NCI-H345 treated with DMSO at 0.1 percent for 48 hours (cell line): ENCODE measurements at regions not wholly inside any gene's neighbourhood (a gene's known extent, or its start where the extent isn't known, plus 50 kb on each side); places are given as distances from the start of the nearest gene placed in this dataset.
A peak's percentile ranks its signal among the peaks of the same experiment; 100 is the strongest.

ENCODE experiments used
- DNase-seq: peaks from one replicate; lab custom pipeline; 2025; ENCODE audit not compliant: unreplicated experiment; lab: John Stamatoyannopoulos, UW

DNA sequence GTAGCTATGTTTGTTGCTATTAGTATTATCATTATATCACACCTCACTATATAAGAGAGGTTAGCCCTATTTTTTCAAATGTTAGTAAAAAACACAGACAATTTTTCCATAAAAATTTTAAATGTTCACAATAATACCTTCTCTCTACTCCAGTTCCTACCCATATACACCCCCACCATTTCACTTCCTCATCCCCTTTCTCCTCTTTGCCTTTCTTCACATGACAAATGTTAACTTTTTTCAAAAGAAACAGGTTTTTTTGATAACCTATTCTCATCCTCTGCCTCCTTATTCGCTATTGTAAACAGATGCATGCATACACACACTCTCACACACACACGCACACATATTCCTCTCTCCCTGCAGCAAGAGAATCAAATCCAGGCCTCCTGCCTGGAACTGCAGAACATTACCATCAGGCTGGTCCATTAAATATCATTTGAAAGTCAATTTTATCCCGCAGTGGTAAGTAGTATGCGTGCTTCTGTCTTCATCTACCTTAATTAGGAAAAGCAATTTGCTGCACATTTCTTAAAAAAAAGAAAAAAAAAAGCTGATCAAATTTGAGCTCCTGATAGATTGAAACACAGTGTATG, 55.5 kb downstream of the MID1IP1 start:
- DNase-seq, result no peak

DNA sequence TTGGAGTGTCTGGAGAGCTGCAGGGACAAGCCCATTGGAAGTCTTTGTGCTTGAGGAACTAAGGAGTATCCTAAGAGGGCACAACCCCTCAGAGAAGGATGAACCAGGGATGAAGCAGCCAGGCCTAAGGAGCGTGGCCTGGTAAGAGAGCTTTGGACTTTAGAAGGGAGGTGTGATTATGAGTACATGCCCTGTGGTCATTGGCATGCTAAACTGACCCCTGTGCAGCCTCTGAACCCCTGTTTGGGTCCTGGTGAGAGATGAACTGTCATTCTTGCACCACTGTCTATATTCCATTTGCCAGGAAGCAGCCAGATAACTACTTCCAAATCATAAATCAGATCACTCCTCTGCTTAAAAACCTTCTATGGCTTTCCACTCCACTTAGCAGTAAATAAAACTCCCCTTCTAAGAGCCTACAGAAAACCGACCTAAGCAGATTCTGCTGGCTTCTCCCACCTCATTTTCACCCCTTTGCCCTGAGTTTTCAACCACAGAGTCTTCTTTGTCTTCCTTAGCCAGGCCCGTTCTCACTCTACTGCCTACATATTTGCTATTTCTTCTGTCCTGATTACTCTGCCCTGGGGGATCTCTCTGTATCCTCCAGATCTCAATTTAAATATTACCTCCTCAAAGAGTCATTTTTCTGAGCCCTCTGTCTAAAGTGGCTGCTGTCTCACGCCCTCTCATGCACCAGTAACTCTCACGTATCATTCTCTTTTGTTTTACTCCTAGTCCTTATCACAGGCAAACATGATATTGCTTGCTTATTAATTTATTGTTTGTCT, 56.7 kb downstream of the MID1IP1 start:
- DNase-seq, result no peak

DNA sequence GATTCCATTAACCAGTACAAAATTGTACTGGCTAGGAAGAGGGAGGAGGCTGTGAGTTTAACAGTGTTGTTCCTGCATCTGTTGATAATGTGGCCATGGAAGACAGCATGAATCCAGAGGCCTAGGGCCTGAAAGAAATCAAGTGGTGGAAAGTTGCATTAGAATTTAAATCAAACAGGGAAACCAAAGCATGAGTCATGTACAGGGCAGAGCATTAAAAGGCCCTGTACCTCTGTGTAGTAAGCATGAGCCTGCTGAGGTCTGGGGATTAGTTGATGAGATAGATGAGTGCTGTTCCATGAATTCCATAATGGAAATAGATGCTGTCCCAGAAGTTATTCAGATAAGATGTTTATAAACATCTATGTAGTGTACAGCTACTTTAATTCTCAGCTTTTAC, 58.3 kb downstream of the MID1IP1 start:
- DNase-seq, result no peak

DNA sequence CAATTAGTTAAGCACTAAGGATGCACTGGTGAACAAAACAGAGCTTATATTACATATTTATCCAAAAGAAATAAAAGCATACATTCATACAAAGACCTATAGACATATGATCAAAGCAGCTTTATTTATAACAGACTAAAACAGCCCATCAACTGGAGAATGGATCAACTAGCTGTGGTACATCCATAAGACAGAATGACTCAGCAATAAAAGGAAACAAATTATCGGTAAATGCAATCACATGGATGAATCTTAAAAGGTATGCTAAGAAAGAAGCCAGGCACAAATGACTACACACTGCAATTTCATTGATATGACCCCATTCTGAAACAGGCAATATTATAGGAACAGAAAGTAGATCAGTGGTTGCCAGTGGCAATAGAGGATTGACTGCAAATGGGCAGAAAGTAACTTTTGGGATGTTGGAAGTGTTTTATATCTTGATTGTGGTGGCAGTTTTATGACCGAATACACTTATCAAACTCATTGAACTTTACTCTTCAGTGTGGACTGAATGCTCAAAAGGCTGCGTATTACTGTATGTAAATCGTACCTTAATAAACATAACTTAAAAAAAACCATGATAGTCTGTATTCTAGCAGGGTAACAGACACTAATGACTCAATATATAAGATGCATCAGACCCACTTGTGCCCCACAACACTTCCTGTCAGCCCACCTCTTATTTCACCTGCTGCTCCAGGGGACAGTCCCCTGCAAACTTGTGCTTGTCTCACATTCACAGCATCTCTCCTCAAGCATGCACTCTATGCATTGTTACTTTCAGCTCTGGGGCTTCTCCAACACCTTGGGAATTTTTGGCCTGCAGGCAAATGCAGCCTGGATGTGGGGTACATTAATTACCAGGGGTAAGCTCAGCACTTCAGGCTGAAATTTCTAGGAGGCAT, 59.1 kb downstream of the MID1IP1 start:
- DNase-seq, result no peak

DNA sequence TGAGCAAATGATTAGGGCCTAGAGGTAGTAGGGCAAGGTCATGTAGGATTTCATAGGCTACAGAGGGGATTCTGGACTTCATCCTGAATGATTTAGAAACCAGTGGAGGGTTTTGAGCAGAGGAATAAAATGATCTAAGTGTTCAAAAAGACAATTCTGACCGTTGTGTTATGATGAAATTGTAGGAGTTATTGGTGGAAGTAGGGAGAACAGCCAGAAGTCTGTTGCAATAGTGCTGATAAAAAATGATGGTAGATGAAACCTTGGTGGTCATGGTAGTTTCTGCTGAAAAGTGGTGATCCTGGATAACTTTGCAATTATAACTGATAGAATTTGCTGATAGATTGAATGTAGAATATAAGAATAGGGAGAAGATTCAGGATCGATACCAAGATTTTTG, 60.2 kb downstream of the MID1IP1 start:
- DNase-seq, result no peak

DNA sequence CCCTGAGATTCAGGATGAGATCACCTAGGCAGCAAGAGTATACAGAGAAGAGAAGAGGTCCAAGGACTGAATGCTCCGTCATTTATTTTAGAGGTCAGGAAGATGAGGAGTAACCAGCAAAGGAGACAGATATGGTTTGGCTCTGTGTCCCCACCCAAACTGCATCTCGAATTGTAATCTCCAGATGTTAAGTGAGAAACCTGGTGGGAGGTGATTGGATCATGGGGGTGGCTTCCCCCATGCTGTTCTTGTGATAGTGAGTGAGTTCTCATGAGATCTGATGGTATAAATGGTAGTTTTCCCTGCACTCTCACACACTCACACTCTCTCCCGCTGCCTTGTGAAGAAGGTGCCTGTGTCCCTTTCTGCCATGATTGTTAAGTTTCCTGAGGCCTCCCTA, 60.8 kb downstream of the MID1IP1 start:
- no peak for DNase-seq

DNA sequence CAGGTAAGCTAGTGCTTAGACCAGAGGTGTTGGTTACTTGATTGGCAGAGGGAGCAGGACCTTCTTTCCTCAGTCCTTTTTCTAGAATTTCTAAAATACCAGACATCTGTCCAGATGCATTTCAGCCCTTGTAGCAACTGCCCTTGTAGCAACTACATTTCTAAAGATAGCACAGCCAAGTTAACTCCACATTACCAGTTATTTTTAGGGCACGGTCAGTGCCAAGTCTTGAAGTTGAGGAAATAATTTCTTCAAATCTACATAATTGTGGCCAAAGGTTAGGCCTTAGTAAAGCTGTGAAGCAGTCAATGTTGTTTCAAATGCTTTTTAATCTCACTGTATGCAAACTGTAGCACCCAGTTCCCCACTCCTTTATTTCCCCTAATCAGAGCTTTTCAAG, 62.9 kb downstream of the MID1IP1 start:
- DNase-seq, result no peak

DNA sequence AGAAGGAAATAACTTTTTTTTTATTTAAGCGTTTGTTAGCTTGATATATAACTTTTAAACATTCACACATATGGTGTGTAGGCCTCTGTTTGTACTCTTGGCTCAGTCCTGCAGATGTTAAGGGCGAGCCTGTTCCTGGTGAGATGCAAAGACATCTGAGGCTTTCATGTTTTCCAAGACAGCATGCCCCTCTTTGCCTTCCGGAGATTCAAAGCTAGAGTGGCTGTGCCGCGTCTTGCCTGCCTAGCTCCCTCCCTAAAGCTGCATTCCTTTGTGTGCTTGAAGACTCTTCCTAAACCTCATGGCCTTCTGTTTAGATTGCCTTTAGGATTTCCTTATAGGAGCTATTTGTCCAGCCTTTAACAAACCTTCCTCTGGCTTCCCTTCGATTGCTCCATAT, 67.1 kb downstream of the MID1IP1 start:
- no peak for DNase-seq

DNA sequence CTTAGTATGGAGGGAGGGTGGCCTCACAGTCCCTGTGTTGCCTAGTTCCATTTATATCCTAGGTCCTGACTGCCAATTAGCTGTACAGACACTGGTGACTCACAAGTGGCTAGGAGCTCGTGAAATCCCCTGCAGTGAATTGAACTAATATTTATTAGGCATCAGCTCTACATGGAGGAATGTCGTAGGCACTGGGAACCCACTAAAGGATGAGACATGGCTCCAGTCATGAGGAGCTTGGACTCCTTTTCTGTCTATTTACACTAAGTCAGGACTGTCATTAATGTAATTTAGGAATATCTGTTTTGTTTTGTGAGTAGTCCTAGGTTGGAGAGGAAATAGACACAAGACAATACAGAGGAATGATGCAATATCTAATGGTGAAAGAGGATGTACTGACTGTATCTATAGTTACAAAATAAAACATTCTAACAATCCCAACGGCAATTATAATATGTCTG, 67.7 kb downstream of the MID1IP1 start:
- DNase-seq, result no peak

DNA sequence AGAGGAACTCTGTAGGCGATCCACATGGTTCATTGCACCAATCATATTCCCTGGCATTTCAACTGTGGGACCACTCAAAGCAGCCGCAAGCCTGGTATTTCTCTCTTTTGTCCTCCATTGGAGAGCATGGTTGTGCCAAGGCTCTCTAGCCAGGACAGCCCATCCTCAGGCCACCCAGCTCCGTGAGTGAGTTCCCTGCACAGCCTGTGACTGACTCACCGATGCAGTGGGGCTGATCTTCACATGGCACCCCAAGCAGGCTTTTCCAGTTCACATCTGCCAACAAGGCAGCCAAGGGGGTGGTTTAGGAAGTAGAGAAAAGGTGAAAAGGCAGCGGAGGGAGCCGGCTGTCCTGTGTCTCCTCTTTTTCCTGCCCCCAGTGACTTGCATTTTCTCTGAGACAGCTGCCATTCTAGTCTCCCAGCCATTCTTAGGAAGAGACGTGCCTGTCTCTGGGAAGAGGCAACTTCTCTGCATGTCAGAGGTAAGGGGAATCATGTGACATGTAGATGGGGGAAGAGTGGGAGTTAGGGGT, 69.2 kb downstream of the MID1IP1 start:
- no peak for DNase-seq

DNA sequence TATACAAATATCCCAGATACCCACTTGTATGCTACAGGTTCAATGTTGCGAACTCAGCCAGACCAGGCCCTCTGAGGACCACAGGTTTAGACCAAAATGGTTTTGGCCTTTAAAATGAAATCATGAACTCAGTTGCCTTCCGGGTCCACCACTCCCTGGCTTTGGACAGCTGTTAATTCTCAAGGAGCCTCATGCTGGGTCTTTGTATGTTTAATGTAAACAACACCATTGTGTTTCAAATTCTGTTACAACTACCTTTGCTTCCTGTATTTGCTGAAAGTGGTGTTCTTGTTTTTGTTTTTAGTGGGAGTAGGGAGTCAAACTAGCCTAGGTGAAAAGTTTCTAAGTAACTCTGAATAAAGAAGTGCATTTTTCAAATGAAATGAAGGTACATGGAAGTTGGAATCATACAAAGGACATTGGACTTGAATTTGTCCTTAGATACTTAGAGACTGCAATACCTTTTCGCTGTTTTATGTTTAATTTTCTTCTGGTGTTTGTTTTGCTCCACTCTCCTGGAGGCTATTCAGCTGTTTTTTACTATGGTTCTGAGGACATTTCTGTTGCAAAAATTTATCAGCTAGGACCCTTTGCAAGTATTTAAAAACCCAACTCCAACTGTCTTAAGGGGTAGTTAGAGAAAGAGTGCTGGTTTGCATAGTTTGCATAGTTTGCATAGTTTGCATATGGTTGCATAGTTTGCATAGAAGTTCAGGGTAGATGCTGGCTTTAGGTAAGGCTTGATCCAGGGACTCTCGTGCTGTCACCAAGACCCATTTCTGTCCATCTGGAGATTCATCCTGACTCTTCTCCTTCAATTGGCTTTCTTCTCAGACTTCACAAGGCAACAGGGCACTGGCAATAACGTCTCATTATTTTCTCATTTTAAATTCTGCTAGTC, 70.1 kb downstream of the MID1IP1 start:
- peak; percentile 21 for DNase-seq

DNA sequence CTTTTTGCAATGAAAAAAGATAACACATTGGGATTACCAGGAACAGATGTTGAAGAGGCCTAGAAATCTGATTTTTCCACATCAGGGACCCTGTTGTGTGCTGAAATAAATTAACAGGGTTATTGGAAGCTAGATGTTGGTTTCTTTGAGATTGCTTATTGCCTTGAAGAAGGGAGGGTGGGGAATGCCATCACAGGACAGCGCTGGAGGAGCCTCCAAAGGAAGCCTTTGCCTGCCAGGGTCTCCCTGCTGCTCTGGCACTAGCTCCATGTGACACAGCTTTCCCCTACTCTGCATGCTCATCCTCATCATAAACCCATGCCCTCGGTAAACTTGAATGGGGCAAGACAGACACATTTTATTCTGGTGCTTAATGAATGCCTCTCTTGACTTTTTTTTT, 76.1 kb downstream of the MID1IP1 start:
- DNase-seq, result no peak

DNA sequence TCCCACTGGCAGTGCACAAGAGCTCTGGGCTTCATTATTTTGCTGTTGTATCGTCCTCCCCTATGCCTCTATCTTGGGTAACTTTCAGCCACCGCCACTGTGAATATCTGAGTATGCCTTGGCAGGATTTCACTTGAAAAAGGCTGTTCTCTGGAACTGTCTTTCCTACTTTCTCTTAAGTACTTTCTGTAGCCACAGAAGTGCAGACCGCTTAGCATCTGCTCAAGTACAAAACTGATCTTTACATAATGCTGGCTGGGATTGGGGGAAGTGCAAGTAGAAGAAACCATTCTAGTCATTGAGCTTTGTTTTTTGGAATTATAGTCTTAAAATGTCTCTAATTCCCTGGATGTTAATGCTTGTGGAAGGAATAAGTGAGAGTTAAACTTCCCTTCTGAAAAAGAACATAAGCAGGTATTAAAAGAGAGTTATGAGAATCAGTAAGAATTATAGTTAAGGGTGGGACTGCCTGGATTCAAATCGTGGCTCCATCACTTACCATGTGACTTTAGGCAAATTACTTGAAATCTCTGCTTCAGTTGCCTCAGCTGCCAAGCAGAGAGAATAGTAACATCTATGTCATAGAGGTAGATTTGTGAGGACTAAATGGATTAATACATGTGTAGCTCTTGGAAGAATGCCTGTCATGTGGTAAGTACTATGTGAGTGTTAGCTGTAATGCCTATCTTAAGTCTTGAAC, 77.5 kb downstream of the MID1IP1 start:
- DNase-seq, result no peak

DNA sequence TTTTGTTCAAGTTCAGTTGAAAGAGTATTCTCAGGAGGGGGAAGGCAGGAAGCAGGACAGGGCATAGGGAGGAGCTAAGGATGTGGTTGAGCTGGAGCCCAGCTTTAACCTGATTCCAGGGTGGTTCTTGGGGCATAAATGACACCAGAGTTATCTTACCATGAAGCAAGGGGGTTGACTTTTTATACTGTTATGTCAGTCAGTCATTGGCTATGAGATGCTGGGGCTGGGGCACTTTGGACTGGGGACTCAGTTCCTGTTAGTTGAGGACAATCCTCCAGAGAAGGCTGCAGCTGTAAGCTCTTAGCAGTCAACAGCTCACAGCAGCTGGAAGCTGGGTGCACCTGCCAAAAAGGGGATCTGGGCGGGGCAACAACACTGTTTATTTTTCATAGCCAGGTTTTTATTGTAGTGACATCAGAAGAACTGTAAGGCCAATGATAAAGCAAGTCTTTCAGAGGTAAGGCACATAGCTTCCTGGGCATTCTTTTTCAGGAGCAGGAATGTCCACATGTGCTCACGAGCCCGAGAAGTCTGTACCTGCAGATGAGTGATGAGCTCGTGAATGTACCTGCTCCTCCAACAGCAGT, 78.5 kb downstream of the MID1IP1 start:
- DNase-seq, result peak; percentile 10

DNA sequence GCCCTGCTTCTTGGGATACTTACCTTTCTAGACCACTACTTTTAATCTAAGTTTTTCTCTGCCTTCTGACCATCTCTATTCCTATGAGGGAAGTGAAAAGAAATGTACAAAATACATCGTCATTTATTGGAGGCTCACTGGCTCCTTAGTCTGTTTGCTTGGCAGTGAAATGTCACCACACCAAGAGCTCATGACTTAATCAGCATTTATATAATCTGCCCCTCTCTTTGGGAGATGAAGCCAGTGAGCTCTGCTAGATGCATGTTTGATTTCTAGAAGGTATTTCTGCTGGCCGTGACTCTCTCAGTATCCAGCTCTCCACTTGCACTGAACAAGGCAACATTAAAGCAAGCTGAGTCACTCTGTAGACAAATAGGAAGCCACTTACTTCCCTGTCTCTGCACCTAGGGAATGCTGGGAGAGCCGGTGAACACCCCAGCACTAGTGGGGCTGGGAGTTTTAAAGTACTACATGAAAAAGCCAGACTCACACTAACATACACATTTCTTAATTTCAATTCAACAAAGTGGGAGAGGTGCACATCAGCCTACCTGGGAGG, 79.1 kb downstream of the MID1IP1 start:
- DNase-seq, result no peak

DNA sequence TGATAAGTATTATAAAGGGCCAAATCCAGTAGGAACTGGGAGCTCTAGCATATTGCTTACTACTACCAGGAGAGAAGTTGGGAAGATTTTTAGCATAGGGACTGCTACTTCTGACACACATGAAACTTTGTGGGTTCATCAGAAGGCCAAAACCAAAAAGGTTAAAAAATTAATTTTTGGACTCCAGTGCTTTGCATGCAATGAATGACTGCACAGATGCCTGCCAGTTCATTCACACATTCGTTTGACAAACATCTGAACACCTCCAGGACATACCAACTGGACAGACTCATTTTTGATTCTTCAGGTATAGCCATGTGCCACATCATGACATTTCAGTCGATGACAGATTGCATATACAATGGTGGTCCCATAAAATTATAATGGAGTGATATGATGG, 79.8 kb downstream of the MID1IP1 start:
- no peak for DNase-seq

DNA sequence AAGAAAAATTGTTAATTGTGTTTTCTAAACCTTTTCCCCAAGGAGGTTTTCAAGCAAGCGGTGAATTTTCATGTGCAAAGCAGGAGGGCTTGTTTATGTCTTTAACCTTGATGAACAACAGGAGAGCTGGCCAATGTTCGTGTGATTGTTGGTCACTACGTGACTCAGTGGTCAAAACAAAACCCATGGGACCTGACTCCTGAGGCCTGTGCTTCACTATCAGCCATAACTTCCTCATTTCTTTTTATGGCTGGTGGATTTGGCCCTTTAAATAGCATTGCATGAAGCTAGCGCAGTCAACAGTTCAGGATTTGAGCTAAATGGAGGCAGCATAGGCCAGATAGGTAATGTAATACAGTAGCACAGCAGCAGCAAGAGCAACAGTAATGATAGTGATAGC, 80.5 kb downstream of the MID1IP1 start:
- no peak for DNase-seq

DNA sequence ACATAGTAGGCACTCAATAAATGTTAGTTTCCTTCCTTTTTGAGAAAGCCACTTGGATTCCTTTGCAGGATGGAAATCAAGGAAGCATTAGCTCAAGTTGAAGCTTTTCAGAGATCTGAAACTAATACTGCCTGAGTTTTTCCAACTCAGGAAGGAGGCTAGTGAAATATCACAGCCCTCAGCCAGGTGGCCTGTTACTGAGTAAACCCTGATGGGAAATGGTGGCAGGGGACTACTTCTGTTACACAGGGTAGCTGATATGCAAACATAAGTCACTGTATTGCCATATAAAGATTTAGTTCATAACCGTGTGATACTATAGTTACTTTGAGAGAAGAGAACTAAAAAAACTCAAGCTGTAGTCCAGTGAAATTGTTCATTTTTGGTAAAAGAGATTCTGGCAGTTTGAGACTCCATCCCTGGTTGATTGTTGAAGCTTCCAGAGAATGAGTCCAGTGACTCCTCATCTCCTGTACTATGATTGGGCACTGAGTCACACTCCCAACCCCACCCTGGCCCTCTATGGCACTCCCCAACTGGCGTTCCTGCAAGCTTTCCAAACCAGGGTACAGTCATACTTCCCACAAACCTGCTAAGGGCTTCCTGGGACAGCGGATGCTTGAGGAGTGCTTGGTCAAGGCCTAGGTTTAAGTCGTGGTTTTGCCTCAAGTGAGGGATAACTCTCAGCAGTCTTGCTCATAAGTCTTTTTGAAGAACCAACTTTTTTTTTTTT, 81.8 kb downstream of the MID1IP1 start:
- no peak for DNase-seq

DNA sequence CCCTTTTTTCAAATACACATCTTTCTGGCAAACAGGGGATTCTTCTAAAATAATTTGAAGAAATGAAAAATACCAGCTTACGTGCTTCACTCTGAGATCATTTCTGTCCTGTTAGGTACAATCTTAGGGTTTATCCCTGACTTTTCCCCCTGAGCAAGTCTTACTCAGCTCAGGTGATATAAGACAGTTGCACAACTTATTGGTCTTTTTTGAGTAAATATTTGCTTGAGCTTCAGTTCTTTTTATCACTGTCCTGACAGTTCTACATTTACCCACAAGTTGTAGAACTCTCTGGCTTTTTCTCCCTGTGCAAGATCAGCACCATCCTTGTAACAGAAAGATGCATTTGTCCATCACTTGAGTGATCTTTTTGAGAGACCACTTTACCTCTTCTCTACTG, 84.9 kb downstream of the MID1IP1 start:
- DNase-seq, result no peak
